ENCODE measurements at regions not wholly inside any gene's neighbourhood (a gene's known extent, or its start where the extent isn't known, plus 50 kb on each side); places are given as distances from the start of the nearest gene placed in this dataset.

DNA sequence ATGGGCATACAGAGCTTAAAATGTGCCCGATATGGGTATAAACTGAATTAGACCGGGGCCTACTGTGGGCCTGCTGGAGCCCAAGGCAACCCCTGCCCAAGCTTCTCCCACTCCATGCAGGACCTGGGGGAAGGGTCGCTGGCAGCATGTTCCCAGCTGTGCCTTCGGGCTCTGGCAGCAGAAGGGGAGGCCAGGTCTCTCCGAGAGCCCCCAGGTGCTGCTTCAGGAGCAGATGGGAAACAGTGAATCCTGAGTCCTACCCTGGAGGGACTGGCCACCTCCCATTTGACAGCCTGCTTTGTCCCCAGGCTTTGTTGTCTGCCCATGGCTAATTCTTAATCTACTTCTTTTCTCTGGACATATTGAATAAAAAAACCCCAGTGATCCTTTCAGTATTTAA lies 315.6 kb upstream of the B3GAT1 start (continued):
- TF ChIP-seq ZNF532 (CRISPR knock-in tag; IDR thresholded peaks at IDR 0.05; ENCODE audit: borderline replicate concordance) (no peak), RORB (CRISPR knock-in tag; IDR thresholded peaks at IDR 0.05) (no peak), ZNF121 (CRISPR knock-in tag; IDR thresholded peaks at IDR 0.05) (no peak)

- no peak for TF ChIP-seq FOXJ3 (CRISPR knock-in tag; IDR thresholded peaks at IDR 0.05; ENCODE audit: borderline replicate concordance)
- H3K4me3 Mint-ChIP-seq, result no peak overlapping the region
- ATAC-seq (no peak), DNase-seq (ENCODE audit: low spot score) (no peak)
- H3K27me3 Mint-ChIP-seq (ENCODE audit: low read depth), result peaks cover 2% of the 10 kb centered on the region; the same call in 1 of the 2 replicates
- no peak overlapping the region for H3K27ac Mint-ChIP-seq
- no peaks in the 10 kb centered on the region for H3K9me3 Mint-ChIP-seq
- ChIA-PET POLR2A (interaction anchor here (0.6 kb wide), 2 partner anchors 175 to 317 kb away, joined by 3 read pairs; no protein-coding TSS in a partner anchor), CTCF (interaction anchor here (0.6 to 0.9 kb wide), 2 partner anchors 41 to 94 kb away, joined by 3 to 6 read pairs; no protein-coding TSS in a partner anchor)
- H3K4me1 Mint-ChIP-seq, result peaks cover 36% of the 10 kb centered on the region
- H3K36me3 Mint-ChIP-seq, result no peaks in the 10 kb centered on the region; the same call in none of the 2 replicates
Measured at GRCh38 chr11:134727204-134727603, 315.2 kb upstream of the B3GAT1 start.

- ATAC-seq, result peak; percentile 70
- no peak overlapping the region for H3K4me3 Mint-ChIP-seq
- DNase-seq (ENCODE audit: low spot score), result peak; percentile 50
- ChIA-PET POLR2A (interaction anchor here (0.6 kb wide), 1 partner anchor 471 kb away, joined by 3 read pairs; no protein-coding TSS in a partner anchor), CTCF (interaction anchor here (0.6 to 1.3 kb wide), 10 partner anchors 8 to 131 kb away, joined by 3 to 6 read pairs (median 4); no protein-coding TSS in a partner anchor)
- no peaks in the 10 kb centered on the region; the same call in none of the 2 replicates for H3K36me3 Mint-ChIP-seq
- peaks cover 4% of the 10 kb centered on the region; the same call in 1 of the 2 replicates for H3K27me3 Mint-ChIP-seq (ENCODE audit: low read depth)
- peaks cover 24% of the 10 kb centered on the region for H3K4me1 Mint-ChIP-seq
- TF ChIP-seq CTCF (IDR thresholded peaks at IDR 0.05) (peak; percentile 8; the same call in 1 of the 2 replicates), SOX15 (CRISPR knock-in tag; IDR thresholded peaks at IDR 0.05) (no peak)
- no peaks in the 10 kb centered on the region for H3K9me3 Mint-ChIP-seq
- H3K27ac Mint-ChIP-seq, result no peak overlapping the region
Measured at GRCh38 chr11:134725716-134726639, 313.9 kb upstream of the B3GAT1 start.

- no peaks in the 10 kb centered on the region for H3K9me3 Mint-ChIP-seq
- H3K4me1 Mint-ChIP-seq, result peaks cover 16% of the 10 kb centered on the region
- ChIA-PET CTCF (interaction anchor here (0.6 to 1.3 kb wide), 6 partner anchors 9 to 130 kb away, joined by 3 to 6 read pairs (median 4); no protein-coding TSS in a partner anchor), POLR2A (no interaction called here)
- DNase-seq (ENCODE audit: low spot score), result no peak
- H3K4me3 Mint-ChIP-seq, result no peak overlapping the region
- H3K27me3 Mint-ChIP-seq (ENCODE audit: low read depth), result peaks cover 4% of the 10 kb centered on the region; the same call in 1 of the 2 replicates
- no peaks in the 10 kb centered on the region; the same call in none of the 2 replicates for H3K36me3 Mint-ChIP-seq
- ATAC-seq, result no peak
- H3K27ac Mint-ChIP-seq, result no peak overlapping the region
- TF ChIP-seq, protein P1, sequence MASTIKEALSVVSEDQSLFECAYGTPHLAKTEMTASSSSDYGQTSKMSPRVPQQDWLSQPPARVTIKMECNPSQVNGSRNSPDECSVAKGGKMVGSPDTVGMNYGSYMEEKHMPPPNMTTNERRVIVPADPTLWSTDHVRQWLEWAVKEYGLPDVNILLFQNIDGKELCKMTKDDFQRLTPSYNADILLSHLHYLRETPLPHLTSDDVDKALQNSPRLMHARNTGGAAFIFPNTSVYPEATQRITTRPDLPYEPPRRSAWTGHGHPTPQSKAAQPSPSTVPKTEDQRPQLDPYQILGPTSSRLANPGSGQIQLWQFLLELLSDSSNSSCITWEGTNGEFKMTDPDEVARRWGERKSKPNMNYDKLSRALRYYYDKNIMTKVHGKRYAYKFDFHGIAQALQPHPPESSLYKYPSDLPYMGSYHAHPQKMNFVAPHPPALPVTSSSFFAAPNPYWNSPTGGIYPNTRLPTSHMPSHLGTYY (CRISPR knock-in tag; IDR thresholded peaks at IDR 0.05), result no peak
- TF ChIP-seq ATF2 (CRISPR knock-in tag; IDR thresholded peaks at IDR 0.05; ENCODE audit: borderline replicate concordance, low read depth), result no peak
- no peak for TF ChIP-seq ZNF138 (CRISPR knock-in tag; conservative IDR thresholded peaks at IDR 0.05)
- TF ChIP-seq RORB (CRISPR knock-in tag; IDR thresholded peaks at IDR 0.05), result no peak
- no peak for TF ChIP-seq CREM (CRISPR knock-in tag; IDR thresholded peaks at IDR 0.05)
- no peak for TF ChIP-seq ZSCAN18 (CRISPR knock-in tag; IDR thresholded peaks at IDR 0.05)
- no peak for TF ChIP-seq ZNF281 (CRISPR knock-in tag; IDR thresholded peaks at IDR 0.05)
Measured at GRCh38 chr11:134725211-134725610, 313.2 kb upstream of the B3GAT1 start.

Measured in WTC11 (cell line).